Smooth muscle cell (in vitro differentiated cells): ENCODE measurements at regions not wholly inside any gene's neighbourhood (a gene's known extent, or its start where the extent isn't known, plus 50 kb on each side); places are given as distances from the start of the nearest gene placed in this dataset.

ENCODE experiments used
- DNase-seq: peaks from one replicate; lab custom pipeline; 2025; ENCODE audit not compliant: unreplicated experiment; lab: John Stamatoyannopoulos, UW
- H2AFZ ChIP-seq: fragments of 200-600 bp; sonication (generic); 2 replicates; pipeline ENCODE4 v1.6.0; 2016; ENCODE audit warnings: antibody characterized with exemption, low read depth, mild to moderate bottlenecking
- H3F3A ChIP-seq: fragments of 200-600 bp; sonication (generic); 2 replicates; pipeline ENCODE4 v1.6.0; 2017; ENCODE audit warnings: antibody characterized with exemption, low read depth
- H3K27ac ChIP-seq: fragments of 200-600 bp; sonication (generic); 2 replicates; pipeline ENCODE4 v1.5.1; 2016; ENCODE audit warnings: low read depth, mild to moderate bottlenecking
- H3K27me3 ChIP-seq: fragments of 200-600 bp; sonication (generic); 2 replicates; pipeline ENCODE4 v1.6.1; 2016; ENCODE audit warnings: low read depth, mild to moderate bottlenecking
- H3K36me3 ChIP-seq: fragments of 200-600 bp; sonication (generic); 2 replicates; pipeline ENCODE4 v1.5.1; 2016; ENCODE audit warnings: low read depth
- H3K4me1 ChIP-seq: fragments of 200-600 bp; sonication (generic); 2 replicates; pipeline ENCODE4 v1.5.1; 2016; ENCODE audit warnings: low read depth
- H3K4me2 ChIP-seq: fragments of 200-600 bp; sonication (generic); 2 replicates; pipeline ENCODE4 v1.6.0; 2016; ENCODE audit warnings: mild to moderate bottlenecking
- H3K4me3 ChIP-seq: fragments of 200-600 bp; sonication (generic); 2 replicates; pipeline ENCODE4 v1.5.1; 2016; ENCODE audit warnings: mild to moderate bottlenecking
- H3K79me2 ChIP-seq: fragments of 200-600 bp; sonication (generic); 2 replicates; pipeline ENCODE4 v1.6.0; 2016; ENCODE audit warnings: low read depth, mild to moderate bottlenecking
- H3K9ac ChIP-seq: fragments of 200-600 bp; sonication (generic); 2 replicates; pipeline ENCODE4 v1.6.0; 2016; ENCODE audit warnings: low read depth
- H3K9me3 ChIP-seq: fragments of 200-600 bp; sonication (generic); replicated peaks from 2 replicates; pipeline ENCODE4 v1.5.1; 2016; ENCODE audit warnings: low read depth
- H4K20me1 ChIP-seq: fragments of 200-600 bp; sonication (generic); 2 replicates; pipeline ENCODE4 v1.6.0; 2016; ENCODE audit warnings: low read depth
- WGBS: methylation state at CpG from one replicate; pipeline ENCODE4 v1.1.7; 2016; ENCODE audit warnings: low lambda C conversion rate; 5-methylcytosine and 5-hydroxymethylcytosine counted together
- TF ChIP-seq, protein P1 (sequence below): fragments of 200-600 bp; sonication (generic); IDR thresholded peaks from 2 replicates; pipeline ENCODE4 v1.5.1; 2017; ENCODE audit warnings: borderline replicate concordance, mild to moderate bottlenecking, antibody characterized with exemption; ENCODE audit not compliant: insufficient read depth, poor library complexity, severe bottlenecking

- Histone ChIP-seq H2AFZ (no peak overlapping the region), H3K27ac (no peak overlapping the region), H3K9me3 (peaks cover 6% of the 10 kb centered on the region), H4K20me1 (no peaks in the 10 kb centered on the region), H3K79me2 (no peaks in the 10 kb centered on the region), H3F3A (no peaks in the 10 kb centered on the region), H3K4me3 (no peak overlapping the region), H3K9ac (no peak overlapping the region), H3K27me3 (no peaks in the 10 kb centered on the region), H3K4me2 (no peak overlapping the region), H3K4me1 (no peaks in the 10 kb centered on the region), H3K36me3 (no peaks in the 10 kb centered on the region)
- TF ChIP-seq, protein P1, sequence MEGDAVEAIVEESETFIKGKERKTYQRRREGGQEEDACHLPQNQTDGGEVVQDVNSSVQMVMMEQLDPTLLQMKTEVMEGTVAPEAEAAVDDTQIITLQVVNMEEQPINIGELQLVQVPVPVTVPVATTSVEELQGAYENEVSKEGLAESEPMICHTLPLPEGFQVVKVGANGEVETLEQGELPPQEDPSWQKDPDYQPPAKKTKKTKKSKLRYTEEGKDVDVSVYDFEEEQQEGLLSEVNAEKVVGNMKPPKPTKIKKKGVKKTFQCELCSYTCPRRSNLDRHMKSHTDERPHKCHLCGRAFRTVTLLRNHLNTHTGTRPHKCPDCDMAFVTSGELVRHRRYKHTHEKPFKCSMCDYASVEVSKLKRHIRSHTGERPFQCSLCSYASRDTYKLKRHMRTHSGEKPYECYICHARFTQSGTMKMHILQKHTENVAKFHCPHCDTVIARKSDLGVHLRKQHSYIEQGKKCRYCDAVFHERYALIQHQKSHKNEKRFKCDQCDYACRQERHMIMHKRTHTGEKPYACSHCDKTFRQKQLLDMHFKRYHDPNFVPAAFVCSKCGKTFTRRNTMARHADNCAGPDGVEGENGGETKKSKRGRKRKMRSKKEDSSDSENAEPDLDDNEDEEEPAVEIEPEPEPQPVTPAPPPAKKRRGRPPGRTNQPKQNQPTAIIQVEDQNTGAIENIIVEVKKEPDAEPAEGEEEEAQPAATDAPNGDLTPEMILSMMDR = no peak
- WGBS = 75% methylated on average over 1 of the region's 1 CpG
- DNase-seq = no peak
These were observed 1206.0 kb upstream of the ADGRL3 start for GRCh38 chr4:59994118-59994517.

DNA sequence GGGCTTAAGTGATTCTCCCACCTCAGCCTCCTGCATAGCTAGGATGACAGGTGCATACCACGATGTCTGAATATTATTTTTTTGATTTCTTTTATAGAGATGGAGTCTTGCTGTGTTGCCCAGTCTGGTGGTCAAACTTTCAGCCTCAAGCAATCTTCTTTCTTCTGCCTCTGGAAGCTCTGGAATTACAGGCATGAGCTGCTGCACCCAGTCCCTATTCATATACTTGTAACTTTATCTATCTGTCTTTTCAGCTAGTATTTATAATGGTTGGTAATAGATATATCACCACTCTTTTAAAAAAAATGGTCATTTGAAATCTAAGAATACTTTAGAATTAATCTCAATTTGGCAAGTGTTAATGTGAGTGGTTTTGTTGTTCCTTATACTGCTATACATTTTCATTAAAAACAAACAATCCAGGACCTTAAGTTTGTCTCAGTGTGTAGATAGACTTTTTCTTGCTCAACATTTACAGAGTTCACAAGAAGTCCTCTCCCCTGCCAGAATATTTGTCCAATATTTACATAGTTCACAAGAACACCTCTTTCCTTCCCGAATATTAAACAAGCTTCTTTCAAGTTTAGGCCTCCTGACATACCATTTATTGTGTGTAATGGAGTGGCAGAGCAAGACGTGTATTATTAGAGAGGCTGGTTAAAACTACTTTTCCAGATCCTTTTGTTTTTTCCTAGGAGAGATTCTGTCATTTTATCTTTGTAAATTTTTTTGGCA, 1197.4 kb upstream of the ADGRL3 start:
- H3K27ac ChIP-seq = no peak overlapping the region
- 84% methylated on average over 3 of the region's 3 CpGs for WGBS
- no peaks in the 10 kb centered on the region for H3K9me3 ChIP-seq
- no peak overlapping the region for H3K4me2 ChIP-seq
- no peak for DNase-seq
- no peaks in the 10 kb centered on the region for H3F3A ChIP-seq
- no peaks in the 10 kb centered on the region for H3K79me2 ChIP-seq
- no peak overlapping the region for H3K9ac ChIP-seq
- H3K4me1 ChIP-seq = no peaks in the 10 kb centered on the region
- no peak overlapping the region for H3K4me3 ChIP-seq
- no peaks in the 10 kb centered on the region for H3K36me3 ChIP-seq
- no peaks in the 10 kb centered on the region for H3K27me3 ChIP-seq
- TF ChIP-seq, protein P1 = no peak
- H2AFZ ChIP-seq = no peak overlapping the region
- no peaks in the 10 kb centered on the region for H4K20me1 ChIP-seq

GRCh38 chr4:60013464-60014184, 1186.5 kb upstream of the ADGRL3 start:
- TF ChIP-seq, protein P1 = no peak
- Histone ChIP-seq H3F3A (no peaks in the 10 kb centered on the region), H3K4me1 (no peaks in the 10 kb centered on the region), H3K27me3 (no peaks in the 10 kb centered on the region), H3K27ac (no peak overlapping the region), H2AFZ (no peak overlapping the region), H3K9me3 (no peaks in the 10 kb centered on the region), H3K4me3 (no peak overlapping the region), H3K79me2 (no peaks in the 10 kb centered on the region), H3K9ac (no peak overlapping the region), H3K36me3 (no peaks in the 10 kb centered on the region), H3K4me2 (no peak overlapping the region), H4K20me1 (no peaks in the 10 kb centered on the region)
- no peak for DNase-seq
- WGBS = 93% methylated on average over 2 of the region's 2 CpGs
